ENCODE measurements at regions not wholly inside any gene's neighbourhood (a gene's known extent, or its start where the extent isn't known, plus 50 kb on each side); places are given as distances from the start of the nearest gene placed in this dataset.

- TF ChIP-seq KLF6 (CRISPR knock-in tag; IDR thresholded peaks at IDR 0.05), result no peak
- TF ChIP-seq NR2C2 (CRISPR knock-in tag; IDR thresholded peaks at IDR 0.05; ENCODE audit: borderline replicate concordance), result no peak
- no peak for TF ChIP-seq ZBTB37 (CRISPR knock-in tag; IDR thresholded peaks at IDR 0.05)
- no peak for TF ChIP-seq NR0B2 (CRISPR knock-in tag; IDR thresholded peaks at IDR 0.05)
- no peak for TF ChIP-seq ZNF761 (CRISPR knock-in tag; conservative IDR thresholded peaks at IDR 0.05)
Measured at GRCh38 chr10:110387983-110388686, 83.4 kb upstream of the SMNDC1 start (continued).

GRCh38 chr10:110388687-110389052, 84.0 kb upstream of the SMNDC1 start:
- Histone ChIP-seq H3K9me3 (ENCODE audit: low read length) (no peaks in the 10 kb centered on the region), H3K27ac (ENCODE audit: extremely low read length, insufficient read depth, low read length) (no peak overlapping the region), H3K4me1 (ENCODE audit: insufficient read depth, low read length) (no peaks in the 10 kb centered on the region), H3K79me2 (ENCODE audit: insufficient read depth, low read length) (no peaks in the 10 kb centered on the region), H3K9ac (ENCODE audit: insufficient read depth, low read depth, low read length) (no peak overlapping the region), H3K4me3 (replicated peaks in 1 of 3; ENCODE audit: insufficient read depth in 1 of 3, low read depth in 2 of 3, low read length in 3 of 3) (no peak overlapping the region), H3K4me2 (ENCODE audit: low read depth, low read length) (no peak overlapping the region), H3K36me3 (replicated peaks in 1 of 2; ENCODE audit: control insufficient read depth in 1 of 2, insufficient read depth in 2 of 2, low read length in 2 of 2) (no peaks in the 10 kb centered on the region), H4K20me1 (ENCODE audit: insufficient read depth, low read length) (no peaks in the 10 kb centered on the region), H2AFZ (ENCODE audit: low read length) (no peak overlapping the region), H3K27me3 (ENCODE audit: control insufficient read depth in 1 of 2, insufficient read depth in 2 of 2, low read length in 2 of 2) (peaks cover 0 to 13% of the 10 kb centered on the region in 2 experiments; a peak in 1 of 5 replicates)
- FAIRE-seq, result no peak
- 45% methylated on average over 4 of the region's 7 CpGs for WGBS (ENCODE audit: low lambda C conversion rate)
- CTCF ChIA-PET (ENCODE audit: low intra/inter-chr PET ratio, low total read pairs), result interaction anchor here (1.6 kb wide), 1 partner anchor 158 kb away, joined by 7 read pairs; no protein-coding TSS in a partner anchor
- intact Hi-C loops (cut with micrococcal nuclease; ENCODE audit: unreplicated experiment), result loop anchor here (1.0 kb wide), 1 partner anchor 158 kb away; no protein-coding TSS in a partner anchor
- no peak for DNase-seq (ENCODE audit: low spot score)
- BruUV-seq (replicated peaks), result no TSS peak
- in situ Hi-C loops (cut with HindIII; ENCODE audit: extremely low pct_ligation_motif_present, low pct_unique_long_range_greater_than_20kb), result no loop called here
- peak; percentile 84 for ATAC-seq
- POLR2A ChIA-PET, result interaction anchor here (0.7 kb wide), 1 partner anchor 84 kb away, joined by 3 read pairs; the partner anchor contains the start of gene SMNDC1
- TF ChIP-seq SMC3 (IDR thresholded peaks at IDR 0.05; ENCODE audit: low read length) (peak; percentile 32; the same call in 1 of the 2 replicates), REXO4 (CRISPR knock-in tag; IDR thresholded peaks at IDR 0.05; ENCODE audit: borderline replicate concordance) (no peak), CTCF (CRISPR knock-in tag; IDR thresholded peaks at IDR 0.05) (peak; percentile 24; the same call in 1 of the 2 replicates), ATF5 (CRISPR knock-in tag; IDR thresholded peaks at IDR 0.05; ENCODE audit: low read depth) (no peak), ZNF24 (IDR thresholded peaks at IDR 0.05) (no peak), STAG1 (CRISPR knock-in tag; IDR thresholded peaks at IDR 0.05) (no peak), BRF2 (CRISPR knock-in tag; IDR thresholded peaks at IDR 0.05) (no peak), JUNB (CRISPR knock-in tag; IDR thresholded peaks at IDR 0.05; ENCODE audit: borderline replicate concordance) (no peak), ZHX1 (CRISPR knock-in tag; IDR thresholded peaks at IDR 0.05; ENCODE audit: low read depth) (no peak)

All from HepG2 (cell line).